ENCODE measurements at regions not wholly inside any gene's neighbourhood (a gene's known extent, or its start where the extent isn't known, plus 50 kb on each side); places are given as distances from the start of the nearest gene placed in this dataset.

DNA sequence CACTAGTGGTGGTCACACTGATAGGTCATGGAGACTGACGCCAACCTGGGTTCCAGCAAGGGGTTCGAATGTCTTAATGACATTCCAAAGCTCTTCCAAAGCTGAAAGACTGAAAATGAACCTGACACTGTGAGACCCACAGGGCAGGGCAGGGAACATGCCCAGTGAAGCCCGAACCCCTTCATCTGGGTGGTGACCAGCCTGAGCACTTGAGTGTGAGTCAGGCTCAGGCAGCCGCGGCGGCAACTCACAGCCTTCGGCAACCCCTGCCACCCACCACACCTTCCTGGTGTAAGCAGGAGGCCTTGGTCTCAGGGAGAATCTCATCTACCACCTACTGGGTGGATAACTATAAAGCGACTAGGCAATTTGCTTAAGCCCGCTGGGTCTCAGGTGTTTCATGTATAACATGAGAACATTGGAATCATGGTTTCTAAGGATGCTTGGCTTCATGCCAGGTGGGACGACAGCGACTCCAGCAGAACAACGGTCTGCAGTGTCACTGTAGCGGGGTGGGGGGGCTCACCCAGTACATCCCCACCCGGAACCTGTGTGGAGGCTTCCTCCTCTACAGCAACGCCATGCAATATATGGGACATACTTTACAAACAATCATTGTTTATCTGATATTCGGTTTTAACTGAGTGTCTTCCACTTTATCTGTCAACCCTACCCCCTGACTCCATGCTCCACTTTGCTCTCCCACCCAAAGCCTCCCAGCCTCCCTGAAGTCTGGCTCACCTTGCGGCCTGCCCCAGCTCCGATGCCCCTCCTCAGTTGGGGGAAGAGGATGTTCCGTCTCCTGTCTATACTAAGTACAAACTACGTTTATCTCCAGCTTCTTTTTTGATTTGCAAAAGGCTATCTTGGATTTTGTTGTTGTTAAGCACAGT is 125.0 kb upstream of the MEF2A start:
- no peak for DNase-seq

DNA sequence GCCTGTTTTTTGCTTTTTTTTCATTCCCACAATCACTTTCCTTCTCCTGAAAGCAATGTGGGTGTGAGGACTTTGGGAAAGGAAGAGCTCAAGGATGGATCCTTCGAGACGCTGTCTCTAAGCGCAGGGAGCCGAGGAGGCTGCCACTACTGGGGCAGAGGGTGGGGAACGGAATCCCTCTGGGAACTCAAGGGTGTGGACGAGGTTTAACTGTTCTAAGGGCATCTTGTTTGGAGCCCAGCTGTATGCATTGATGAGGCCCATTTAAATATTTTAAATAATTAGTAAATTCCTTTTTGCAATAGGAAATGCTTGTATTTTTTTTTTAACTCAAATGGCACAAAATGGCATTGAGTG is 124.4 kb upstream of the MEF2A start:
- no peak for DNase-seq

DNA sequence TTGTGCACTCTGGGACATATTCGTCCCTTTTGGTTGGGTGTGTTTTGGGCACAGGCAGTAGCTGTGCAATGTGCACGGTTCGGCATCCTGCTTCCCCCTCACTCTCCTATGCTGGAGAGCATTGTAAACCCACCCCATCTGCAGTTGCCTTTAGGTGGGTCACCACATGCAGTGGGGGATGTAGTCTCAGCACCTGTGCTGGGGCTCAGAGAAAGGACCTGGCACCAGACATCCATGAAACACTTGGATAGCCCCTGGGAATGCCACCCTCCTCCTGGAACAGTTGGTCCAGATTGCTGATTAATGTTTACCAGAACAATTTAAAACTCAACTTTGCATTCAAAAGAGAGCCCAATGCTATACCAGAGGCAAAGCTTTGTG is 123.9 kb upstream of the MEF2A start:
- DNase-seq: no peak

DNA sequence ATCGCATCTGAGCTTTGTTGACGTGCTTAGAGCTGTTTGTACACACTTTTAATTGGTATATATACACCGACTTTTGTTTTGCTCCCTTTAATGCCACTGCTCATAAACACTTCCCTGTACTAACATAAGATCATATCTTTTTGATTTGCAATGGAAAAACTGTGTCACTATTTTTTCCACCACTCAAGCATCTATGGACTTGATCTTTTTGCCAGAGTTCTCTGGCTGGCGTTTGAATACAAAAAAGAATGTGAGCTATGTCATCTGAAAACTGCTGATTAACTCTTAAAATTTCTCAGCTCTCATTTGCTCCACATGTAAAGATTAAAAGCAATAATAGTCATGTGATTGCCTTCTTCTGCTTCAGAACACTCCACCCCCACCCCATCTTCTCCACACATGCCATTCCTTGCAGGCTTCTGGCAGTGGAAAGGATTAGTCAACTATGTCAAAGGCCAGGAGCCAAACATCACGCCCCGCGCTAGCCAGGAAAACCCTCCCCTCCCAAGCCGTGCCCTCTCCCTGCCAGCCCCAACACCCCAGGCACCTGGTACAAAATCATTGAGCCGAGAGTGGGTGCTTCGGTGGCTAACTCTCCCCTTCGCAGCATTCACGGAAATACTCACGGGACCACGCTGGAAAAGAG is 123.4 kb upstream of the MEF2A start:
- peak; percentile 94 for DNase-seq

DNA sequence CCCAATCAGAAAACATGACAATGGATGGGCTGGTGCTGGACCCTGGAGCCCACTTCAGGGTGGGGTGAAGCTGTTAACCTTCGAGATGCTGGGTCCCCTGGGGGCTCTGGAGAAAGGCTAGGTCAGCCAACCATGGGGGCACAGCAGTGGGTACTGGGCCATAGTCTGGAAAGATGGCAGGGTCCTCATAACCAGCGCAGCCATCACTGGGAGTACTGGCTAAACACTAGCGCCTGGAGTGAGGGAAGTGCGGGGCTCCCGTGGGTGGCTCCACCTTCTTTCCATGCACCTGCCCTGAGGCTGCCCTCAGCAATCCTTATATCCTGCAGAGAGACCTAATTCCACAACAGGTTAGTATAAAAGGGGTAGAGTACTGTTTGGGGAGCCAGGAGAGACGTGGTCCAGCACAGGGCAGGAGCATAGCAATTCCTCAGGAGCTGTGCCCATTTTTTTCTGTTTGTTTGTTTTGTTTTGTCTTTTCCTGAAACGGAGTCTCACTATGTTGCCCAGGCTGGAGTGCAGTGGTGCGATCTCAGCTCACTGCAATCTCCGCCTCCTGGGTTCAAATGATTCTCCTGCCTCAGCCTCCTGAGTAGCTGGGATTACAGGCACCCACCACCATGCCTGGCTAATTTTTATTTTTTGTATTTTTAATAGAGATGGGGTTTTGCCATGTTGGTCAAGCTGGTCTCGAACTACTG is 122.6 kb upstream of the MEF2A start:
- no peak for DNase-seq

DNA sequence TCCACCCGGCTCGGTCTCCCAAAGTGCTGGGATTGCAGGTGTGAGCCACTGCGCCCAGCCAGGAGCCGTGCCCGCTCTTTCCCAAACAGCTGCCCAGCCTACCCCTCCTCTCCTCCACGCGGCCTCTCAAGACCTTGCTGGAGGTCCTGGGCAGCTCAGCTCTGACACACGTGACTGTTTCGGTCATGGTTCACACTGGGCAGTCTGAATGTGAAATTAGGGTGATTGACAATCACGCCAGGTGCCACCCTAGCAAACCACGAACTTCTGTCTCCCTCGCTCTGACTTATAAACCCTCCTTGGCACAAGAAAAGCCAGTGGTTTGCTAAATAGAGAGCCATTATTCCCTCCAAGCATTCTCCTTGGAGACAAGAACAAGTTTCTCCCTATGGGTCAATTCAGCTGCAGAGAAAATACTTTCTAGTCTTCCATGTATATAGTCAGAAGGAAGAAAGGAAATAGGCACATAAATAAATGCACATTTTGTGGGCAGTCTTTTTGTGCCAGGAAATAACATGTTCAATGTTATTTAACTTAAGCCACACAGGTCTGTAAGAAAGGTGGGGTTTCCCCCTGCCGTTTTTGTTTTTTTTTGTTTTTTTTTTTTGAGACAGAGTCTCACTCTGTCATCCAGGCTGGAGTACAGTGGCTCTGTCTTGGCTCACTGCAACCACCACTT is 121.9 kb upstream of the MEF2A start:
- no peak for DNase-seq

DNA sequence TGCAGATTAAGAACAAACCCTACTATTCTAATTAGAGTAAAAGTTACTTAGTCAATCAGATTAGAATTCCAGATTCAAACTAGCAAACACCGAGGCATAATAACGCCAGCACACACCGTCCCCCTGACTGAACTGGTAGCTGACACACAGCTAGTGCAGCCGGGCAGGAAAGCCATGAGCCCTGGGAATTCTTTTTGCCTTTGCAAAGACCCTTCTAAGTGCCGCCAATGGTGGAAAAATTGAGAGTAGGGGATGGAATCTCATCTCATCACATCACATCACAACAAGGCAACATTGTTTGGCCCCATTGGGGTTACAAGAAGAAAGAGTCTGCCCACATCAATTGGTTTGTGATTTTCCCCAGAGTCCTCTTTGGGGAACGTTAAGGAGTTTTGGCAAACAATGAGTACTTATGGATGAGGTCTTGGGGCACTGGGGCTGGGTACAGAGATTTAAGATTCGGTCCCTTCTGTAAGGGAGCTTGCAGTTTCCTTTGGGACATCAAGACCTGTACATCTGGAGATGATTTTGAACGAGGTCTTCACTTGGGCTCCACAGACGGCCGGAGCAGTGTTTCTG is 120.4 kb upstream of the MEF2A start:
- DNase-seq: no peak

DNA sequence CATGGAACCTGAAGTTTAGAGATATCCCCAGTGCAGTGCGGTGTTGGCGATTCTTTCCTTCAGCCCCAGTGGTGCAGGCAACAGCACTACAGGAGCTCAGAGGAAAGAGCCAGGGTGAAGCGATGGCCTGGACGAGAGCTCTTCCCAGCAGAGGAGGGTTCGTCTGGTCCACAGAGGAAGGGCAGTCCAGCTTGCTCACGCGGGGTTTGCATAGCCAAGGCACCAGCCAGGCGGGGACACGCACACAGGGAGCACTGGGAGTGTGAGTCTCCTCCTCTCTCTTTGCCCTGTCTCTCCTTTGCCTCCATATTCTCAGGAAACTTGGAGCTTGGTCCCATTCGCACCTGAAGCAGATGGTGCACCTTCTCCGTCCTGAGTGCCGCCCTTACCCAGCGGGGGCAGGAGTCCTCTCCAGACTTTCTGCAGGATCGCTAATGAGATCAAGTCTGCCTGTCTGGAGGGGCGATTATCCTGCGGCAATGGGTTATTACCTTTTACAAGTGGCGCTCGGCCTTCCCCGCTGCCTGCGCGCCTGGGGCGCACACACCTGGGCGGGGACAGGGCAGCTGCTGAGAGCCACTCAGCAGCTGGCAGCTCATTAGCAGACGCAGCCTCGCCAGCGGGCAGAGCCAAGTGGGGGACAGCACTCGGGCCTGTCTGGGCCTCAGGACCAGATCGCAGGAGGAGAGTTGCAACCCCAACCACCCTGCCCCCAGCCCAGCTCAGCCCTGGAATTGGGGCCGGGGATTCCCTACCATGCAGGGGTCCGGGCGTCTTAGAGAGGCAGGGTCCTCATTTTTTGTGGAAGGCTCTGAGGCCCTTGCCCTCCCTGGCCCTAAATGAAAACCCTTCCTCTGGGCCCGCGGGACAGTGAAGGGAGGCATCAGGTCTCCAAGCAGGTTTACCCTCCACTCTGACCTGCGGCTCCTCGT is 119.0 kb upstream of the MEF2A start:
- DNase-seq: no peak

DNA sequence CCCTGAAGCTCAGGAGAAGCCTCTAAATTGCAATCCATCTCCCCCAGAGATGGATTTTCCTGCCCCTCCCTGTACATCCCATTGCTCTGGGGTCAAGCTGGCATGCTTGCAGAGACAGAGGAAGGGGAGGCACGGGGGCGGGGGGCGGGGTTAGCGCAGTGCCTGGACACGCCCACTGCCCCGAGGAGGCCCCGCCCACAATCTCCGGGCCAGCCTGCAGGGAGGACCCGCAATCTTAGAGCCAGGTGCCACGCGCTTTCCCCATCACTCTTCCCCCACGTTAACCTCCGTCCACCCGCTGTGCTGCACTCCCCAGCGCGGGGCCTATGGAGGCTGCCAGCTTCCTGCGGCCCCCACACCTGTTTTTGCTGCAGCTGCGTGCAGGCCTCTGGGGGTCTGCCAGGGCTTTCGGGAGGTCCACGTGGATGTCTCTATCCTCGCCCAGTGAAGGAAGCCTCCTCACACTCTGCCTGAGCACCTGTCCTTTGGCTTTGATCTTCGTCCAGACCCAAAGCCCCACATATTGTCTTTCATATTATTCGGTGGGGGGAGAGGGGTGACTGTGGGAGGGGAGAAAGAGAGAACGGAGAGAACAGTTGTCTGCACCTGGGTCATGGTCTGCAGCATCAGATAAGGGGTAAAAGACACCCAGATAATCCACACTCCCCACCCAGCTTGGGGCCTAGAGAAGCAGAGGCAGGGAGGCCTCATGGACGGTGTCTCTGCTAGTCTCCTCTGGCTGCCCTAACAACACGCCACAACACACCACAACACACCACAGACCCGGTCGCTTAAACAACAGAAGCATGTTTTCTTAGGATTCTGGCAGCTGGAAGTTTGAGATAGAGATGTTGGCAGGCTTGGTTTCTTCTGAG is 118.0 kb upstream of the MEF2A start:
- DNase-seq: no peak

DNA sequence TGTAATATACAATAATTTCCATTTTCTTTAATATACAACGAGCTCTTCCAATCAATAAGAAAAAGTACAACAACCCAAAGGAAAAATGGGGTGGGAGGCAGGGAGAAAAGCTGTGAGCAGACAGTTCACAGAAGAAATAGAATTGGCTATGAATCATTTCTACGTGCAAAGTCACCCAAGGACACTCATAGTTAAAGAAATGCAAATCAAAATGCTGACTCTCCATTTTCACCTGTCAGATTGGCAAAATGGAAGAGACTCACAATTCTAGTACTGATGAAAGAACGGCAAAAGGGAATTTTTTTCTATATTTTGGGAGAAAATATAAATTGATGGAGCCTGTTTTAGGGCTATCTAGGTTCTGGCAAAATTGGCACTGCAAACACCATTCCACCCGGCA is 116.3 kb upstream of the MEF2A start:
- peak; percentile 26 for DNase-seq

DNA sequence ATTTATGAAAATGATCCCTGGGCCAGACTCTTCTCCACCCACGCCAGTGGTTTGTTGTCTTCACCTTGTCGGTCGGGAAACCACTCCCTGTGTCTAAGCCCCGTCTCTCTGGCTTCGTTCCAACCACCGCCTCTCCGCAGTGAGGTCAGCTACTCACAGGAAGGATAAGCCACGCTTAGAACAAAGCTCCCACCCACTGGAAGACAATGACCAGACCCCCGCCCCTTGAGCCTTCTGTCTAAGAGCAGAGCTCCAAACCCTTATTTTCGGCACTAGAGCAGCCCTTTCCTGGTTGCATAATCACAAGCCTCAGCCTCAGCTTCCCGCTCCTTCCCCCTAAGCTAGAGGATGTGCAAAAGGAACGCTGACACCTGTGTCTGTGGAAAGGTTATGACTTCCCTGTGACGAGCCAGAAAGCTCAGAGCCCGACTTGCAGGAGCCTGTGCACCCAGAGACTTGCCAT is 114.9 kb upstream of the MEF2A start:
- DNase-seq: peak; percentile 56

DNA sequence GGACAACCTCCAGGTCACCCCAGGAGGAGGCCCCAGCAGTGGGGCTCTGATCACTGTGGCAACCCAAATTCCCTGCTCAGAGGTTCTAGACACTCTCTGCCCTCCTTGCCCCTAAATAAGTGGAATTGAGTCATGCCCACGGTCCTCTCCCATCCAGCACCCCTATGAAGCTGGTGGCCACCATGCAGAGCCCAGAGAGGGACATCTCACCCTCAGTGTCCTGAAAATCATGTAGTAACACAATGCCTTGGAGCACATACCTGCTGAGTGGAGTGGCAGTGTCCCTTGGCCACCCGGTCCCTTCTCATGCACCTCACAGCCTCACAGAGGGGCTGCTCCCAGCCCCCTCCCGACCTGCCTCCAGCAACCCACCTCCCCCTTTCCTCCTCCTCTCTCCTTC is 114.3 kb upstream of the MEF2A start:
- DNase-seq: no peak

DNA sequence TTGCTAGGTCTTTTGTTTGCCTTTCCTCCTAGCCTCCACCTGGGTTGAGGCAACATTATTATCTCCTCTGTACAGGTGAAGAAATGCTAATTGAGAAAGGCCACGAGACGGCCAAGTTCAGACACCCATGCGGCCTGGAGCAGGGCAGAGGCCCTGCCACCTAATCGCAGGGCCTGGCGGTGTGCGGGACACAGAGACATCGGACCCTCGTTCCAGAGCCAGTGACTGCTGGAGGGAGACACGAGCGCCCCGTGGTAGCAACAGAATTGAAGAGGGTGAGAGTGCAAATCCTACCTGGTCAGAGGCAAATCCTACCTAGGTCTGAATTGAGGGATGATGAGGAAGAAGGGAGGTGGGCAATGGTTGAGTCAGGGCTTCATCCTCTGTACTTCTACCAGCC is 113.8 kb upstream of the MEF2A start:
- no peak for DNase-seq

DNA sequence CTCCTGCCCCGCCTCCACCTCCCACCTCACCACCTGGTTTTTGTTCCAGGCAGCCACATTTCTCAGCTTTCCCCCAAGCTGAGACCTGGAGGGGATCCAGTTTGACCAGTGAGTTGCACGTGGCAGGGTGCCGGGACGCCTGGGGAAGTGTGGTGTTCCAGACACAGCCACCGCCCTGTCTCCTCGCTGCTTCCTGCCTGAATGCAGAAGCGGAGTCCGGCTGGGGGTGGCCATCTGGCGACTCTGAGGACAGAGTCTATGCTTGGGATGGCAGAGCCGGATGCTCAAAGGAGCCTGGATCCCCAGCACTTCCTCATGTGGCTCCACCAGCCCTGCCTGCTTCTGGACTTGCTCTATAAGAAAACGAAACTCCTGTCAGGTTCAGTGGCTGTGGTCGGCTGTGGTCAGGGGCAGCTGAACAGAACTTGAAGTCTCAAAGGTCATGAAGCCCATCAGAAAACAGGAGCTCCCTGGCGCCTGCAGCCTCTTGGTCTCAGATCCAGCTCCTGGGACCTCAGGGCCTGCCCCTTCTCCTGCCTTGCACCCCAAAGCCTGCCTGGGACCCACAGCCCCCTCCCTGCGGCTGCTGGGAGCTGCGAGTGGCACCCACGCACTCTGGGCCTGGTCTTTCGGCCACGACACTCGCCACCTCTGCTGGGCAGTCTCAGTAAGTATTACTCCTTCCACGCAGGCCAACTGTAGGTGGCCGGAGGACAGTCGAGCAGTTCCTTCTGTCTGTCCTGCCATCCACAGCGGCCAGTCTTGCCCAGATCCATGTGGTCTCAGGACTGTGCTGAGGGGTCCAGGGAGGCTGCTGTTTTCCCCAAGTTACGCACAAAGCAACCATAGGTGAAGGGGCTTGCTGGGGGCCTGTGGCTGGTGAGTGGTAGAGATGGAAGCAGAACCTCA is 112.8 kb upstream of the MEF2A start:
- DNase-seq: peak; percentile 34

DNA sequence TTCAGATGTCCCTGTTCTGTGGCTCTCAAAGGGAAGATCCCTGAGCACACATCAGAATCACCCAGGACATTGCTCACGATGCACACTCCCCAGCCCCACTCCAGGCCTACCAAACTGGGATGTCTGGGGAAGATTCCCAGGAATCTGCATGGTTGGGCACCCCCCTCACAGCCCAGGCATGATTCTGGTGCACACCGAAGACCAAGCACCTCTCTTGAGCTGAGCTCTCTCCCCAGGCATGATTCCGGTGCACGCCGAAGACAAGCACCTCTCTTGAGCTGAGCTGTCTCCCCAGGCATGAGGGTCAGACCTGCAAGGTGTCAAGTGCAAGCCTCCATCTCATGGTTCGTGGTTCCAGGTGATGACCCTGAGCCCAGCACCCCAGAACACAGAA is 112.2 kb upstream of the MEF2A start:
- DNase-seq: no peak

DNA sequence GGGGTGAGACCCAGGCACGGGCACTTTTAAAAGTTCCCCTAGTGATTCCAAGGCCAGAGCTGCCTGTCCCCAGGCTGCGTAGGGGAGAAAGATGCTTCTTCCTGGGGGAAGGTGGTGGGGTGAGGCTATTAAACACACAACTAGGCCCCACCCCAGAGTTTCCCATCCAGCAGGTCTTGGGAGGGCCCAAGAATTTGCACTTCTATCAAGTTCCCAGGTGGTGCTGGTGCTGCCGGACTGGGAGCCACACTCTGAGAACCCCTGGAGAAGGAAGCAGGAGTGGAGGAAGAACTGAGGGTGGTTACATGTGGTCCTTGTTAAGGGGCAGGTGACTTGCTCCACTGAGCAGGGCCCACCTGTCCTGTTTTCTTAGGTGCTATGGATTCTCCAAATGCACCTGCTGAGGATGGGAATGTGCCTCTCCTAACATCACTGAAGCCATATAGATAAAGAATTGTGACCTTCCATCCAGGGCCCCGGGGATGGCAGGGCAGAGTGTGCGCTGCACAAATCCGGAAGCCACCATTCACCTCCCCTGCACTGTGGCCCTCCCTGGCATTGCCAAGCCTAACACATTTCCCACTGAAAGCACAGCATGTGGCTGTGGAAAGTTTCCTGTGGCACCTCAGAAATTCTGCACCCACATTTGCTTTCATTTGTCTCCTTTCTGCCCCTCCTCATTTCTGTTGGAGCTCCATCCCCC is 111.5 kb upstream of the MEF2A start:
- no peak for DNase-seq

DNA sequence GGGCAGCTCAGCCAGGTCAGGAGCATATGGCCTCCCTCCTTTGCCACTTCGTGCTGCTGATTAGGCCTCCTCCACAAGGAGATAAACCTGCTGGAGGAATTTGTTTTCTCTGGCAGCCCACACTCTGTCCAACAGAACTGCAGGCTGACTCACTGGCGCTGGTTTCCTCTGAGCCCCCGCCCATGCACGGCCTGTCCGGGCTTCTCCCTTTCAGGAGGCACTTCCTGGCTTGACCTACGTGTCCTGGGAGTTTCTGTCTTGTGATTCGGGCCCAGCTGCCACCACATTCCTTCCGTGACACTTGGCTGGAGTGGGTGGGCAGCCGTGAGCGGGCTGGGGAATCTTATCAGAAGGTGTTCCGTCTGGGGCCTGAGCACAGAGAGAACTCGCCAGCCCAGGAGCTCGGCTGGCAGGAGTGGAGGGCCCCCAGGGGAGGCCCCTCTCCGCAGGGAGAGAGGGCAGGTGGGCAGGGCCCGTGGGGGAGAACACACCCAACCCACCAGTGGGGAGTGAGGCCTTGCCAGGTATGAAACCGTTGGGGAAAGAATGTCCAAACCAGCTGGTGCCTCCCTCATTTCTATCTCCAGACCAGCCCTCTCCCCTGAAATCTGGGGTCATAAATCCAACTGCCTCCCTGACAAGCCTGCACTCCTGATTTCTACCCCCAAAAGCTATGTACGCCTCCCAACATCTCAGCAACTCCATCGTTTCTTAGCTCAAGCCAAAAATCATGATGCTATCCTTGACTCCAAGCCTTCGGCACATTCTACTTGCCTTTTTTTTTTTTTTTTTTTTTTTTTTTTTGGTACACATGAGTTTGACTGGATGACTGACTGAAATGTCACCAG is 110.6 kb upstream of the MEF2A start:
- peak; percentile 84 for DNase-seq

DNA sequence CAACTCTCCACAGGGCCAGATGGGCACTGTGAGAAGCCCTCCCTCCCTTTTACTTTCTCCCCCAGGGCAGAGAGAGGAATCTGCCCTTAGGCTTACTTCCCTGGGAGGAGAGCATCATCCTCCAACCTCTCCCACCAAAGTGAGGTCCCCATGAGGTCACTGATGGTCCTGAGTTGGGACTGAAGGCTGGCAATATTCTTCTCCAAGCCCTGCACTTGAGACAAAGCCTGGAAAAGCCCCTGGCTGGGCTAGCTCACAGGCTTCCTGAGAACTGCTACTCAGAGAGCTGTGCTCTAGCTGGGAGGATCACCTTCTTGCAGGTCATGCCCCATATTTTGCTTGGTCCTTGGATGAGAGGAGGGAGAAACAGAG is 110.0 kb upstream of the MEF2A start:
- no peak for DNase-seq
